Activated T-cell treated with anti-CD3 and anti-CD28 coated beads, Interleukin-2, amount 50 U/mL, for 24 hours (primary cell): ENCODE measurements at regions not wholly inside any gene's neighbourhood (a gene's known extent, or its start where the extent isn't known, plus 50 kb on each side); places are given as distances from the start of the nearest gene placed in this dataset.
"Not testable (repeated sequence)": the region's sequence is repeated elsewhere in the genome, so short reads cannot be mapped to it uniquely, and the experiment has no call there.

Experiments used
- DNase-seq: peaks from one replicate; pipeline ENCODE4 v3.0.0-alpha.2; 2020
- H3K27ac Mint-ChIP-seq: 2 replicates; pipeline ENCODE4 v1.8.0; 2020; ENCODE audit warnings: mild to moderate bottlenecking, mixed read lengths
- H3K27me3 Mint-ChIP-seq: 2 replicates; pipeline ENCODE4 v1.8.0; 2020; ENCODE audit warnings: mixed read lengths
- H3K36me3 Mint-ChIP-seq: 2 replicates; pipeline ENCODE4 v1.8.0; 2020; ENCODE audit warnings: low read depth, mixed read lengths
- H3K4me1 Mint-ChIP-seq: 2 replicates; pipeline ENCODE4 v1.8.0; 2020; ENCODE audit warnings: low read depth, mixed read lengths
- H3K4me3 Mint-ChIP-seq: 2 replicates; pipeline ENCODE4 v1.8.0; 2020; ENCODE audit warnings: mild to moderate bottlenecking, moderate library complexity, mixed read lengths
- H3K9me3 Mint-ChIP-seq: 2 replicates; pipeline ENCODE4 v1.8.0; 2020; ENCODE audit warnings: mixed read lengths

DNA sequence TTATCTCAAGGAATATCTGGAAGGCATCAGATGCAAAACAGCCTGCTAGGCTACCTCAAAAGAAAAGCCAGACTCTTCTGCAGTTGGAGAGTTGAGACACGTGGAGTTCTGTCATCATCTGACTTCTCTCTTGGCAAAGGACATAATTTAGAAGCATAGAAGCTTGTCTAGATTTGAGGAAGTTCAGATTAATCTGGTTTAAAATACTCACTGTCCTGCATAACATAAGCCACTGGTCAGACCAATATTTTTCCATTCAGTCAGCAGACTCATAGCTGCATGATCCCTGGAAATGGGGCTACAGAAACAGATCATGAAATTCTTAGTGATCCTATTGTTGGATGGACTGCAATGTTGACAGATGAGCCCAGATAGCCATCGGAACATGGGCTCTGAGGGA, 349.0 kb downstream of the TXNL1 start:
- no peak for DNase-seq
- H3K9me3 Mint-ChIP-seq = no peaks in the 10 kb centered on the region

DNA sequence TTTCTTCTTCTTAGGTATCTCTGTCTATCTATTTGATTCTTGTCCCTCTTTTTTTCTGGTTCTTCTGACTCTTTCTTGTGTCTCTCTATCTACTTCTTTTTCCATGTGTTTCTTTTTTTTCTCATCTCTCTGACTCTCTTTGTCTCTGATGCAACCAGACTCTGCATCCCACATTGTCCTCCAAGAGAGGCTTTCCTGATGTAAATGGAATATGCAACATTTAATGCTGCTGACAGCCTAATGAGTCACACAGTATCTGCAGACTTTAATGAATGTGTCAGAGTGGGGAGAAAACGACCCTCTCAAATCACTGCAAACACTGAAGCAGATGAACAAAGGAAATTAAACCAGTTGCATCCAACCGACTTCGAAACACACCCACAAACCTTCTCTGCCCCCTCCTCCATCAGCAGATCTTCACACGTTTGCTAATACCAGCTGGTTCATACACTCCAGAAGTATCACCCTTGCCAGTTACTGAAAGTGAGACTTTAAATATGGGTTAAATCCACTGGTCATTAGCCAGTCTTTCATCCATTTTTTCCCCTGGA, 351.5 kb downstream of the TXNL1 start:
- no peak overlapping the region for H3K4me3 Mint-ChIP-seq
- H3K27ac Mint-ChIP-seq = no peak overlapping the region
- H3K36me3 Mint-ChIP-seq = no peaks in the 10 kb centered on the region
- no peak for DNase-seq
- H3K27me3 Mint-ChIP-seq = no peaks in the 10 kb centered on the region
- H3K9me3 Mint-ChIP-seq = no peaks in the 10 kb centered on the region
- no peaks in the 10 kb centered on the region for H3K4me1 Mint-ChIP-seq

More for the DNA sequence above, 349.0 kb downstream of the TXNL1 start:
- Mint-ChIP-seq H3K27me3 (no peaks in the 10 kb centered on the region), H3K27ac (no peak overlapping the region), H3K36me3 (no peaks in the 10 kb centered on the region), H3K4me3 (no peak overlapping the region), H3K4me1 (no peaks in the 10 kb centered on the region)

DNA sequence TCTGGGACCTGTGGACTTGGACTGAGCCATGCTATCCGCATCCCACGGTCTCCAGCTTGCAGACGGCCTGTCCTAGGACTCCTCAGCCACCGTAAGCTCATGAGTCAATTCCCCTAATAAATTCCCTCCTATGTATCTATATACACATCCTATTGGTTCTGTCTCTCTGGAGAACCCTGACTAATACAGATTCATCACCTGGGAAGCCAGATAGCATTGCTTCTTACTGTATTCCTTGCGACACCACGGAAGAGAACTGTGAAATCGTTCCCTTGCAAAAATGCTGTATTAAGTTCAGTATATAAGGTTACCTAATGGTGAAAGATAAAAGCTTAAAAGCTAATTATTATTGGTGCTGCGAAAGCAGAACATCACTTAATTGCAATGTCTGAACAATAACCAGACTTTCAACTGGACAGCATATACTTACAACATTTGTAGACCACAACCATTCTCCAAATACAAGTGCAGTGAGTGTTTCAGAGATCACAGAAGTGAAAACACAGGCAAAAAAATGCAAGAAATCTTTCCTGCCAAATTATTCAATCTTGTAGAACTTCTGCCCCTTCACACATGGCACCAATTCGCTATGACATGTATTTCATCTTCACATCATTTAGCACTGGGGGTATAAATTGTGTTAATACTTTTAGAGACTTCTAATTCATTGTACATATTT, 352.9 kb downstream of the TXNL1 start:
- Mint-ChIP-seq H3K4me3 (no peak overlapping the region), H3K4me1 (no peaks in the 10 kb centered on the region), H3K27me3 (no peaks in the 10 kb centered on the region), H3K9me3 (no peaks in the 10 kb centered on the region), H3K27ac (no peak overlapping the region), H3K36me3 (no peaks in the 10 kb centered on the region)
- no peak for DNase-seq

DNA sequence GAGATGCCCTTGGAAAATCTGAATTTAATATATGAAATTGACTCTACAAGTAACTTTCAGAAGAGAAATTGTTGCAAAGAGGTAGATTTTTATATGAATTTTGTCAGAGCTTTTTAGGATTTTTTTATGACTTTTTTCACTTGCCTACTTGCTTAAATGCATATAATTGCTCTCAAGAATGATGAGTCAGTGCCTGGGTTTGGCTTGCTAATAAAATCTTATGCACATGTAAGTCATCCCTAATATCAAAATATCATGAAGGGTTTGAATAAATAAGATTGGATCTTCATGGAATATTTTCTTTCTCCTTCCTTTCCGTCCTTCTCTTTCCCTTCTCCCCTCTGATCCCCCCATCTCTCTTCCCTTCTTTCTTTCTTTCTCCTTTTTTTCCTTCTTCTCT, 354.1 kb downstream of the TXNL1 start:
- no peaks in the 10 kb centered on the region for H3K27me3 Mint-ChIP-seq
- no peak overlapping the region for H3K4me3 Mint-ChIP-seq
- H3K4me1 Mint-ChIP-seq = no peaks in the 10 kb centered on the region
- H3K9me3 Mint-ChIP-seq = peaks cover 3% of the 10 kb centered on the region
- no peaks in the 10 kb centered on the region for H3K36me3 Mint-ChIP-seq
- no peak overlapping the region for H3K27ac Mint-ChIP-seq
- no peak for DNase-seq

DNA sequence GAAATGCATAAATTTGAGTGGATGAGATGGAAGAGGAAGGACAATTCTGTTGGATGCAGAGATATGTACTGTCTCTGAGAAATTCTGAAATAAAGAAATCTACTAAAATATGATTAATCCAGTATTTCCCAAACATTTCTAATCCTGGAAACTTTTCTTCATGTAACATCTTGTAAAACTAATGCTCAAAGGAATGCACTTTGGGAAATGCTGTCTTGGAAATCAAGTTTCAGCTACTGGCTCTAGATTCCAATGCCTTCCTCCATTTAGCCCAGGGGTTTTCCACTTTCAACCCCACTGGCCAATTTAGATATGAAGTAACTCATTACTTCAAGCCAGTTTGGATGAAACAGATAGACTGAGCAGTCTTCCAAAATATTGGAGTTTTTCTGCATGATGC, 355.1 kb downstream of the TXNL1 start:
- Mint-ChIP-seq H3K27me3 (no peaks in the 10 kb centered on the region), H3K27ac (no peak overlapping the region), H3K4me3 (no peak overlapping the region), H3K4me1 (no peaks in the 10 kb centered on the region), H3K36me3 (no peaks in the 10 kb centered on the region), H3K9me3 (peaks cover 3% of the 10 kb centered on the region)
- no peak for DNase-seq

DNA sequence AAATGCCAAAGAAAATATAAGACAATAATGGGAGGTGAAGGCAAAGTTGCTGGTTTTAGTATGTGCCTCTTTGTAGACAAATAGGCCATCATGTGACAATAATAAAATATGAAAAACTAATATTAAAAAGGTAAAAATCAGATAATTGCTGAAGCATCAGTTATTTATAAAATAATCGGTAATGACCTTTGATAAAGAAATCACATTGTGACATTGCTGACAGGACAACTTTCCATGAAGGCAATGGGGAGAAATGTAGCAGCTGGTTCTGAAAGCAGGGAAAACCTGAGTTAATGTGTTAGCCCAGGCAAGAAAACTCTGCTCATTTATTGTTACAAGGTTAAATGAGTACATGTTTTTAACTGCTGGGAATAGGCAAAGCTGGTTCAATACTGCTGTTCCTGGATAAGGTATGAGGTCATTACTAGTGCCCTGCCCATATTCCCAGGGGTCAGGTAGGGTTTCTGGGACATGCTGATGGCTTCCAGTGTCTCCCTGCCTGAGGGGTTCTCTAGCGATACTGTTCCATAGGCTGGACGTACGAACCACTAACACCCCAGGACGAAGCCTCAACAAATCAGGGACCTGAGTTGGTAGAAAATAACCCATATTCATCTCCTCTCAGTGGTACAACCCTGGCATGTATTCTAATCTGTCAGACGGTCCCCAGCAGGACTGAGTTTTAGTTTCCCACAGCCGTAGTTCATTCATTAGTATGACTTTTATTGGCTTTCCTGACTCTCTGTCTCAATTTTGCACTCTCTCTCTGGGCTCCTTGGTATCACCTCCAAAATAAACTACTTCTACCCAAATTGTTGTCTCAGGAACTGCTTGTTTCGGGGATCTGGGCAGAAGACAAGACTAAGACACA, 355.9 kb downstream of the TXNL1 start:
- no peaks in the 10 kb centered on the region for H3K27me3 Mint-ChIP-seq
- no peak for DNase-seq
- H3K9me3 Mint-ChIP-seq = peaks cover 3% of the 10 kb centered on the region
- H3K4me3 Mint-ChIP-seq = no peak overlapping the region
- no peak overlapping the region for H3K27ac Mint-ChIP-seq
- no peaks in the 10 kb centered on the region for H3K36me3 Mint-ChIP-seq
- no peaks in the 10 kb centered on the region for H3K4me1 Mint-ChIP-seq

DNA sequence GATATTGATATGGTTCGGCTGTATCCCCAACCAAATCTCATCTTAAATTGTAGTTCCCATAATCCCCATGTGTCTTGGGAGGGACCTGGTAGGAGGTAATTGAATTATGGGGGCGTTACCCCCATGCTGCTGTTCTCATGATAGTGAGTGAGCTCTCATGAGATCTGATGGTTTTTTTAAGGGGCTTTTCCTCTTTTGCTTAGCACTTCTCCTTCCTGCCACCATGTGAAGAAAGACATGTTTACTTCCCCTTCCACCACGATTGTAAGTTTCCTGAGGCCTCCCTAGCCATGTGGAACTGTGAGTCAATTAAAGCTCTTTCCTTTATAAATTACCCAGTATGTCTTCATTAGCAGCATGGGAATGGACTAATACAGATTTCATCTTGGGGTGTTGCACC, 358.6 kb downstream of the TXNL1 start:
- H3K4me3 Mint-ChIP-seq, H3K36me3 Mint-ChIP-seq, H3K27ac Mint-ChIP-seq, H3K27me3 Mint-ChIP-seq, H3K9me3 Mint-ChIP-seq, H3K4me1 Mint-ChIP-seq, DNase-seq: not testable (repeated sequence)

DNA sequence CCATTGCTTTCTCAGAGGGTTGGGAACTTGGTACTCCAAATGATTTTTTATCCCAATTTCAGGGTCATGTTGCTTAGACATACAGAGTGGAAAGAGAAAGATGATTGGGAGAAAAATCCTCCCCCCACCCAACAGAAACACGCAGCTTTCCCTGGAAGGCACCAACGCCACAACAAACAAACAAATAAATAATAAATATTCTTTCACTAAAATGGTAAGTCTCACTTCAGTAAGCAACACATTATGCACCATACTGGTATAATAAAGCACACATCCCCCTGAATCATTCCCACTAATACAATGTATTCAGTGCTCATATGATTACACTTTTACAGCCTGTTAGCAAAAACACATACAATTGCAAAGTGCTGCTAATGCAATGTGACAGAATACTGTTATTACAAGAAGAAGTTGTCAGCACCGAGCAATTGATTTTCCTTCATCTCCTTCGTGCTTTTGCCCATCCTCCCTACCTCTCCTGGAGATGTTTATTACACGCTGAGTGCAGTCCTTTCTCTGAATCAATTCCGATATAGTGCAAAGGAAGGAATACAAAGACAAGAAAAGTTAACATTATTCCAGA, 359.9 kb downstream of the TXNL1 start:
- Mint-ChIP-seq H3K9me3 (peaks cover 3% of the 10 kb centered on the region), H3K4me1 (no peaks in the 10 kb centered on the region), H3K27me3 (no peaks in the 10 kb centered on the region), H3K4me3 (no peak overlapping the region), H3K27ac (no peak overlapping the region), H3K36me3 (no peaks in the 10 kb centered on the region)
- no peak for DNase-seq

DNA sequence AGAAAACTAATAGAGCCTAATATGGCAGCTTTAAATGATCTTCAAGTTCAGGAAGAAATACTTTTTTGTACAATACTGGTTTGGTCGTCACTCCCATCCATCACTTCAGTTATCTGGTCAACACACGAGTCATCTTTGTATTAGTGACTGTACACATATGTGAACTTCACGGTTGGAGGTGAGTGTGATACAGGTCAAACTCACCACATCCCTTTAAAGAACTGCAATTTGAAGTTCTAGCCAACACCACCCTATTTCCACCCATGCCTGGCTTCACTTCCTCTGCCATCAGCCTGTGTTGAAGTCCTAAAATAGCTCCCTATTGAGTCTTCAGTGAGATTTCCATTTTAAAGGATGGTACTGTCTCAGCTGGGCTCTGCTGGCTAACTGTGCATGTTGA, 361.9 kb downstream of the TXNL1 start:
- Mint-ChIP-seq H3K9me3 (peaks cover 3% of the 10 kb centered on the region), H3K4me3 (no peak overlapping the region), H3K4me1 (no peaks in the 10 kb centered on the region), H3K27me3 (no peaks in the 10 kb centered on the region), H3K36me3 (no peaks in the 10 kb centered on the region), H3K27ac (no peak overlapping the region)
- no peak for DNase-seq

DNA sequence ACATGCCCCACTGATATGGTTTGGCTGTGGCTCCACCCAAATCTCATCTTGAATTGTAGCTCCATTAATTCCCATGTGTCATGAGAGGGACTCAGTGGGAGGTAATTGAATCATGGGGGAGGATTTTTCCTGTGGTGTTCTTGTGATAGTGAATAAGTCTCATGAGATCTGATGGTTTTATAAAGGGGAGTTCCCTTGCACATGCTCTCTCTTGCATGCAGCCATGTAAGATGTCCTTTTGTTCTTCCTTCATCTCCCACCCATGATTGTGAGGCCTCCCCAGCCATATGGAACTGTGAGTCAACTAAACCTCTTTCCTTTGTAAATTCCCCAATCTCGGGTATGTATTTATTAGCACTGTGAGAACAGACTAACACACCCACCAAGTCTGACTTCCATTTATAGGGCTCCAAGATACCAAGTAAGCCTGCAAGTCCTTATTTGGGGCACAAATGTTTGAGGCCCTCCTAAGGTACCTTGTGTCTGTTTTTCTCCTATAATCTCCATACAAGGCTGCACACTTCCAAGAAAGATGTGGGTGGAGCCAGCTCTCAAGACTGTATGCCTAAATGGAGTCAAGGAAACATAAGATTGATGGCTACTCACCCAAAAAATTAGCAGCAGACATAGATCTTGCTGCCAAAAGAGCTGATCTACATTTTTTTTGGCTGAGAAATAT, 364.7 kb downstream of the TXNL1 start:
- H3K9me3 Mint-ChIP-seq = no peaks in the 10 kb centered on the region
- DNase-seq = no peak
- no peak overlapping the region for H3K4me3 Mint-ChIP-seq
- no peaks in the 10 kb centered on the region for H3K4me1 Mint-ChIP-seq
- H3K27ac Mint-ChIP-seq = no peak overlapping the region
- H3K36me3 Mint-ChIP-seq = no peaks in the 10 kb centered on the region
- H3K27me3 Mint-ChIP-seq = no peaks in the 10 kb centered on the region

DNA sequence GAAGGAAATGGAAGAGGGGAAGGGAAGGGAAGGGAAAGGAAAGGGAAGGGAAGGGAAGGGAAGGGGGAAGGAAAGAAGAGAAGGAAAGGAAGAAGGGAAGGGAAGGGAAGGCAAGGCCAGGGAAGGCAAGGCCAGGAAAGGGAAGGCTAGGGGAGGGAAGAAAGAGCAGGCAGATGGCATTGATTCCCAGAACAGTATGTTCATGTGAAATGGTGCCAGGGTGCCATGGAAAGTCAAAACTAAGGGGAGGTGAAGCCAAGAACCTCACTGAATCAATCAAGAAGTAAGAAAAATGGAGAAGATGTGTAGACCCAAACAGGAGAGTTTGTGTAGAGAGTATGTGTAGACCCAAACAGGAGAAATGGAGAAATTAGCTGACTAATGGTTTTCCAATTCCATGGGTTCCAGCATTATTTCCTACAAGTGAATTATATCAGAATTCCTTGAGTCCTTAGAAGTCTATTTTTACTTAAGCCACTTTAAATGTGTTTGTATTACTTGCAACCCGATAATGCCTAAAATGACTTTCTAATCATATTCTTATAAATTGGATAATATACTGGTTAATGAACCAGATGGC, 367.6 kb downstream of the TXNL1 start:
- Mint-ChIP-seq H3K36me3 (no peaks in the 10 kb centered on the region), H3K27ac (no peak overlapping the region), H3K4me1 (no peaks in the 10 kb centered on the region), H3K9me3 (no peaks in the 10 kb centered on the region), H3K4me3 (no peak overlapping the region), H3K27me3 (no peaks in the 10 kb centered on the region)
- no peak for DNase-seq

DNA sequence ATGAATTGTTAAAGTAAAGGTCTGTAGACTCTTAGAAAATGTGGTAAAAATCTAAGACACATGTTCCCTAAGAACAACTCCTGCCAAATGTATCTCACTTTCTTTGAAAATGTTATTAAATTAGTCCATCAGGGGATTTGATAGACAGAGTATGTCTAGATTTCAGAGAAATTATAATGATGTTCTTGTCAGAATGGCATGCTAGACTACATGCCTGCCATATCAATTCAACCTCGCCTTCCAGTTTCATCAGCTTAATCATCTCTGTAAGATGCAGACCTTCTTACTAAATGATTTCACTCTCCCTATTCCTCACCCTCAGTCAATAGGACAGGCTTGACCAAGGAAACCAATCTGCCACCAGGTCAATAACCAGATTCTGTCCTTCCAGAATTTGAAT, 368.4 kb downstream of the TXNL1 start:
- Mint-ChIP-seq H3K27ac (no peak overlapping the region), H3K27me3 (no peaks in the 10 kb centered on the region), H3K9me3 (no peaks in the 10 kb centered on the region), H3K4me1 (no peaks in the 10 kb centered on the region), H3K4me3 (no peak overlapping the region), H3K36me3 (no peaks in the 10 kb centered on the region)
- no peak for DNase-seq

DNA sequence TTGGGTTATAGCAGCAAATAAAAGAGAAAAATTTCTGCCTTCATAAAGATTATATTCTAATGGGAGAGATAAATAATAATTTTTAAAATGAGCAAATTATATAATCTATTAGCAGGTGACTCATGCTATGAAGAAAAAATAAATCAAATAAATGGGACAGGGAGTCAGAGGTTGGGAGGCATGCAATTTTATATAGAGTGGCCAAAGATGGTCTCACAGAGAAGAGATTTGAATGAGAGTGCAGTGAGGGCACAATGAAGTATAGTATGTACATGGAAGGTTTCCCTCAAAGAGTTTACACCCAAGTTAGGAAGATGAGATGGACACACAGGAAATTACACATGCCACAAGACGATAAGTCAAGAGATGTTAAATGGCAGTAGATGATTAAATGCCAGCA, 369.4 kb downstream of the TXNL1 start:
- no peak for DNase-seq
- H3K4me1 Mint-ChIP-seq = no peaks in the 10 kb centered on the region
- no peak overlapping the region for H3K4me3 Mint-ChIP-seq
- H3K9me3 Mint-ChIP-seq = no peaks in the 10 kb centered on the region
- H3K27ac Mint-ChIP-seq = no peak overlapping the region
- H3K36me3 Mint-ChIP-seq = no peaks in the 10 kb centered on the region
- H3K27me3 Mint-ChIP-seq = no peaks in the 10 kb centered on the region

DNA sequence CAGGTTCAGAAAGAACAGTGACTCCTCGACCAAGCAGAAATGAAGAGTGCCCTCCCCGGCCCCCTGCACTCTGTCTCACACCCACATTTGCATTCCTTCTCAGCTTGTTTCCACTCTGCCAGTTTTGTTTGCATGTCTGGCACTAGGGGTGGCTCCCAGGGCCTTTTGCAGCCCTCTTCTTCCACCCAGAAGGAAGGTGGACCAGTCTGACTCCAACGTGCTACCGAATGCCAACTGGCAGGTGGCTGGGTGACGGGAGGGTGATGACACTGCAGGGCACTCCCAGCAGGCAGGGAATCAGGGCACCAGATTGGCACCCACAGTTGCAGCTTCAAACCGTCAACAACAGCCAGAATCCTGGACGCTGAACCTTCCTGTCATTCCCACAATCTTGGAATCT, 371.1 kb downstream of the TXNL1 start:
- H3K4me1 Mint-ChIP-seq = no peaks in the 10 kb centered on the region
- no peaks in the 10 kb centered on the region for H3K36me3 Mint-ChIP-seq
- H3K9me3 Mint-ChIP-seq = no peaks in the 10 kb centered on the region
- no peak overlapping the region for H3K4me3 Mint-ChIP-seq
- H3K27me3 Mint-ChIP-seq = no peaks in the 10 kb centered on the region
- H3K27ac Mint-ChIP-seq = no peak overlapping the region
- no peak for DNase-seq
